Right hindlimb (tissue), 1 donor: ENCODE measurements at regions not wholly inside any gene's neighbourhood (a gene's known extent, or its start where the extent isn't known, plus 50 kb on each side); places are given as distances from the start of the nearest gene placed in this dataset.
"Not testable (repeated sequence)": the region's sequence is repeated elsewhere in the genome, so short reads cannot be mapped to it uniquely, and the experiment has no call there.

ENCODE experiments used
- DNase-seq: peaks from one replicate; pipeline ENCODE4 v3.0.0-alpha.2; 2018

DNA sequence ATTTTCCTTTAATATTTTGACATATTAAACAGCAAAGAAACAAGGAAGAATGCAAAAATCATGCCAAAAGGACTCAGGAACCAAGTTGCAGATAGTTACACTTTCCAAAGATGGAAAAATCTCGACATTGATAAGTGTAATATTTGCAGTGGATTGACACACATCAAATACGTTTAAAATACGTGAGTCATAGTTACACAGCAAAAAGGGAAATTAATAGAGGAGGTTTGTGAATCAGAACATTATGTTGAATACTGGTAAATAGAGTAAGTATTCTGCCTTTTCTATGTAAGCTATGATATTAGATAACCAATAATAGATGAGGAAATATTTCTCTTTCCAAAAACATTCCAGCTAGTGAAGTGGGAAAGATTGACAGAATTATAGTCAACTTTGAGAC is 1761.3 kb upstream of the IGFBP7 start:
- no peak for DNase-seq

DNA sequence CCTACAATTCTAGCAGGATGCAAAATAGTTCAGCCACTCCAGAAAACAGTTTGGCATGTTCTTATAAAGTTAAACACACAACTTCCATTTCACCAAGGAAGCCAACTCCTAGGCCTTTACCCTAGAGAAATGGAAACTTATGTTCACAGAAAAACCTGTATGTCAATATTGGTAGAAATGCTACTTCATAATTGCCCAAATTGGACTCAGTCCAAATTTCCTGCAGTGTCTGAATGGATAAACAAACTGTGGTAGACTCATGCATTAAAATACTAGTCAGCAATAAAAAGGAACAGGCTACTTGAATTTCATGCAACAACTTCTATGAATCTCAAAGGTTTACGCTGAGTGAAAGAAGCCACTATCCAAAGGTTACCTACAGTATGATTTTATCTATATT is 1738.8 kb upstream of the IGFBP7 start:
- DNase-seq: no peak

DNA sequence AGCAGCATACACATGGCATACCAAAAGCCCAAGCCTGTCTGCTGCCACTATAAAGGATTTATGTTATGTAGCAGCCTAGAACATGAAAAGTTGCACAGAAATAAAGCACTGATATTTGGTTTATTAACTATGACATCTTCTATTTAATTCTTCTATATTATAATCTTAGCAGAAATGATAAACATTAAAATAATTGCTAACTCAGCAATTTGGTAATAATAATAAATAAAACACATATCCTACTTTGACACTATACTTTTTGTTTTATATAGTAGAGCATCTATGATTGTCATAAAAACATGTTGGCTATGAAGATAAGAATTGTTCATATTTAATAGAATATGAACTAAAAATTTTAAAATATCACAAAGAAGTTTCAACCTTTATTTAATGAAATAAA is 1733.3 kb upstream of the IGFBP7 start:
- no peak for DNase-seq

DNA sequence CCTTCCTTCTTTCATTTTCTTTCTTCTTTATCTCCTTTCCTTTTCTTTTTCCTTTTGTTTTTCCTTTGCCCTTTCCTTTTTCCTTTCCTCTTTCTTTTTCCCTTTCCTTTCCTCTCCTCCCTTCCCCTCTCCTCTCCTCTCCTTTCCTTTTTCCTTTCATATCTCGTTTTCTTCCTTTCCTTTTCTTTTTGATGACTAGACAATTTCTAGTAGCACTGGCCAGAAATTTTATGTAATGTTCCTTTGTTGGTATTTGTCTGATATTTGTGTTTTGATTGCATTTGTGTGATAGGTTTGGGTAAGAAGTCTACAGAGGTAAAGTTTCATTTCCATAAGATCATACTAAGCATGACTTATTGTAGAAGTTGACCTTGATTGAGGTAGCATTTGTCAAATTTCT is 1722.9 kb upstream of the IGFBP7 start:
- no peak for DNase-seq

DNA sequence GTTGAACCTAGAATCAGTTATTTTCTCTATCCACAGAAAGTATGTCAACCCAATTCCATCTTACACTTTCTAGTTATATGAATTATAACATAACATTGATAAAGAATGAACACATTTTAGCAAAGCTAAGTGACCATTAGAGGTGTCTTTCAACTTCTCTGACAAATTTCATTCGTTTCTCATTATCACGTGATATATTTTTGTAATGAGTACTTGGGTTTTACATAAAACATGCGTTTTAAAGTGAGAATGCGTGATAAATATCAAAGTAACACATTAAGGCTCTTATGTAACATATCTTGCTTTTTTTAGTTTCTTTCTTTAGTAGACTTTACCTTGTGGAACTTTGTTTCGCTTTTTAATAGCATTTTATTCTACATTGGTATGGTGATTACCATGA is 1715.1 kb upstream of the IGFBP7 start:
- no peak for DNase-seq

DNA sequence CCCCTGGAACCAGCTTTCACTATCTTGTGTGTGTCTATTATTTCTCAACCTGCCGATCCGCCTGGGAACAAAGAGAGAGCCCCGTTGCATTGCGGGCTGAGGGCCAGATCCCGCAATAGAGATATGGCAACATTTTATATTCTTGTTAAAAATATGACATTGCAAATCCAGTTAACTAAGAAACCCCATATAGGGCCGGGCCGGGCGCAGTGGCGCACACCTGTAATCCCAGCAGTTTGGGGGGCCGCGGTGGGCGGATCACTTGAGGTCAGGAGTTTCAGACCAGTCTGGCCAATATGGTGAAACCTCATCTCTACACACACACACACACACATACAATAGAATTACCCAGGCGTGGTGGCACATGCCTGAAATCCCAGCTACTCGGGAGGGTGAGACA is 1708.4 kb upstream of the IGFBP7 start:
- not testable (repeated sequence) for DNase-seq

DNA sequence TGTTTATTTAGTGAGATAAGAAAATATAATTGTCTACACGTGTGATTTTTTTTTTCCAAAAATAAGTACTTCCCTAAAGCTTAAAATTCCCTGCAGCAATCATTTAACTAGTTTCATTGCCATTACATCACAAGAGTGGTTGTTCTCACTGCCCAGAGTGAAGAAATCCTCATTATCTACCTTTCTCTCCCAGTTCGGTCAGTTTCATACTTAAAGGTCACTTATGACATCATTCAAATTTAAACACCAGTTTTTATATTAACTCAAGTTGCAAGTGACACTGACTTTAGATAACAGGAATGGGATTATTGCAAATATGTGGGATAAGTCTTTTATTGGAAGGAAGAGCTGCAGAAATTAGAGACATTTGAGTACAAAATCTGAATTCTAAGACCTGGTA is 1699.8 kb upstream of the IGFBP7 start:
- DNase-seq: no peak

DNA sequence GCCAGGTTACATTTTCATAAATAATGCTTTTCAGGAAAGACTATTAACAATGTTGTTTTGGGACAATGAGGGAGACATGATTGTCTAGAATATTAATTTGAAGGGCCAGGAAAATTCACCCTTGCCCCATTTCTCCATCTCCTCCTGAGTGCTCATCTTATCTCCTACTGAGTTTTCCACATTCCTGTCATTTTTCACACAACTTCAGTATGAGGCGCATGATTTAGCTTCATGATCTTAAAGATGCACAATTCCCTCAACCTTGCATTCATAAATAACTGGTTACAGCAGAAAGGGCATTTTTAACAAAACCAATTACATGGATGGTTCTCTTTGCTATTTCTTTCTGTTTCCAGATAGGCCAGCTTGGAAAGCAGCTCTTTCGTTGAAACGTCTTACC is 1699.2 kb upstream of the IGFBP7 start:
- DNase-seq: no peak

DNA sequence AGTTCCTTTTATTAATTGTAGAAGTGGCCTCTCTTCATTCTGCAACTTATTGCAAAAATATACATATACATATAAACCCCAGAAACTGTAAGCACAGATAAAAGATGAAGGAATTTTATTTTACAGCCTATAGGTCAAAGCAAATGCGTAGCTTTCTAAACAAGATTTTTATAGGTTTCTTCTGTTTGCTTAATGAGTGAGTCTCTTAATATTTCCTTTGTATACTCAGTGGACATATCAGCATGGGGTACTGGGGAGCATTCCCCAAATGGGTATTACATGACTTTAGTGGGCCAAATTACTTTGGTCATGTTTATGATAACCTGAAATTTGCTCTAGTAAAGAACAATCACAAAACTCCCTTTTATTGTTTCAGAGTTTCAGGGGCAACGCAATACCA is 1698.6 kb upstream of the IGFBP7 start:
- no peak for DNase-seq

DNA sequence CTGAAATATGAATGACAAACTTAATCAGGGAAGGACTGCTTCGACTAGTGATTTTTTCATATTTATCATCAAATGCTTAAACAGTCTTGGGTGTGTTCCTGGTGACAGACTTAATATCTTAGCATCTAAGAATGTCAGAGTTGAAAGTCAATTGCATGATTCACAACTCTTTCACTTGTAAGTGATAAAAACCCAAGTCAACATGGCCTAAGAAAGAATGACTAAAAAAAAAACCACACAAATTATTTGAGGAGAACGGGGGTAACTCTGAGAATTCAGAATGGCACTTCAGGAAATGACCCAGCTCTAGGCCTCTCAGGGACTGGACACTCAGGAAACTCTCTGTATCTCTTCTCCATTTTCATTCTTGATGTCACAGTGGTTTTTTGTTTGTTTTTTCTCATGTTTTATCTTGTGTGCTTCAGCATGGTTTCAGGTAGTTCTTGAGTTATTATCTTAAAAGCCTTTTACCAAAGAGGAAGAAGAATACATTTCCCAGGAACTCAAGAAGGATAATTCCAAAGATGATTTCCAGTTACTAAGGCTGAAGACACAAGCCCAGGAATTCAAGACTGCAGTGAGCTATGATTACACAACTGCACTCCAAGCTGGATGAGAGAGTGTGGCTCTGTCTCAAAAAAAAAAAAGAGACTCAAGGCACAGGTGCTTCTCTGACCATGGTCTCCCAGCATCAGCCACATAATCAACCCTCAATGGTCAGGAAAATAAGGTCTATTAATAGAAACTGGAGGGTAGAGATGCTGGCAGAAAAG is 1697.8 kb upstream of the IGFBP7 start:
- no peak for DNase-seq

DNA sequence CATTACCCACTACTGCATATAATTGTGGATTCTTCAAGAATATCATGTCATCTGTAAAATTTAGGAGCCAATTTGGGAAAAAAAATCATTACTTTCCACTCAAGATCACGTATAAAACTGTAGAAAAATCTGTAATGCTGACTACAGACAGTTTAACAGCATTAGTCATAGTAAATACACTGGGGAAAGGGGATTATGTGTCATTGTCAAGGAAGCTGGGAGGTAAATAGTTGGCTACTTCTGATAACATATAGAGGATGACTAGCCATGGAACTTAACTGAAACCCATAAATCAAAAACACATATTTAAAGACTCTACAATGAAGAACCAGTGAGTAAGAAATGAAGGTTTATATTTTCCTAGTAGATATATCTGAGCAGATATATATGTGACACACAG is 1666.4 kb upstream of the IGFBP7 start:
- no peak for DNase-seq

DNA sequence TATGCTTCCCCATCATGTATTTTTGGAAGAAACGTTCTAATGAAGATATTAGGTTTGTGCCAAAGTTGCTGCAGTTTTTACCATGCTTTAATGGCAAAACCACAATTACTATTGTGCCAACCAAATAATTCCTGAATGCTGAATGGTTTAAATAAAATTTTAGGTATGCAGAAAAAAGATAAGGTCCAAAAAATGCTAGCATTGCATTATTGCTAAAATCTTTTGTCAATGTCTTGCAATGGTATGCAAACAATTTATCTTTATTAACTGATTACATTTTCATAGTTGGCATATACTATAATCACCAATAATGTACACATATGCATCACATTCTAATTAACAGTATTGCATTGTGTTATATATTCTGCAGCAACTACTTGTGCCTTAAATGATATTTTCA is 1657.4 kb upstream of the IGFBP7 start:
- DNase-seq: no peak

DNA sequence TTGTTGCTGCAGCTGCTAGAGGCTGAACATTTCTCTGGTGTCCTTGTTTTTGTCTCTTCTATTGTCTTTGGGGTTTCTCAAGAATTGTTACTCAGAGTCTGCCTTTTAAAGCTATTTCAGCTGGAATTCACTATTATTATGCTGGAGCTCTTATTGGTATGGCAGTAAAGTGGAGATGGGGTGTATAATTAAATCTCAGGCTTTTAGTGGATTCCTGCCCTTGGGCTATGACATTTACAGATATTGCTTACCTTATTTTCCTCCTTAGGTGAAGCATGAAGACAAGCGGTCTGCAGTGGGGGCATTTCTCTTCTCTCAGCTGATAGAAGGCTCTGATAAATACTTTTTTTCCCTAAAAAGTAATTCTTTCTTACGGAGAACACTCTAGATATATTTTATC is 1656.6 kb upstream of the IGFBP7 start:
- no peak for DNase-seq

DNA sequence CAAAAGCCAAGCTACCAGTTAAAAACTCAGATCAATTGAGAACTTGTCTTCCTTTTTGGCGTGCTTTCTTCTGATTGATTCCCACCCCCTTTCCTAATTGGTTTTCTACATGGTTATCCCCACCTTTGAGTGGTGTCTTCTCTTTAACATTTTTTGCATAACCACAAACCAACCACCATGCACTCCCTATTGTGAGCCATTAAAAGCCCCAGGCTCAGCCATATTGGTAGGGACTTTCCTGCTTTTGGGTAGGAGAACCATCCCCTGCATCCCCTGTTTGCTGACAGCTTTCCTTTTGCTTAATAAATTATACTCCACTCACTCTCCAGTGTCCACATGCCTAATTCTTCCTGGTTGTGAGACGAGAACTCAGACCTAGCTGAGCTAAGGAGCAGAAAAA is 1651.4 kb upstream of the IGFBP7 start:
- no peak for DNase-seq

DNA sequence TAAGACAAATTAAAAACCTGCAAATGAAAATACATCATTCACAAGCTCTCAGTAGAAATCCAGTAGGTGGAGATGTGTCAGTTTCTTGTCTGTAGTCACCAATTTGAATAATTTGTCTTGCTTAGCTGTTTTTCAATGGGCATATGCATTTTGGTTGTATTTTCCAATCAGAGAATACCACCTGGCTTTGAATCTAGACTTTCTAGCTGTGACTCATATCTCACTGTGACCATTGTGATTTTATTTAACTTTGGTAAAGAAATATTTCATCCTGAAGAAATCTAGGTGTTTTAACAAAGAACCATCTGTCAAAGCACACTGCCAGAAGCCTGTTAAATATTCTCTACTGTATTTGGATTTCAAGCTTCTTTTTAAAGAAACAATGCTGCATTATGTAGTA is 1650.6 kb upstream of the IGFBP7 start:
- DNase-seq: no peak

DNA sequence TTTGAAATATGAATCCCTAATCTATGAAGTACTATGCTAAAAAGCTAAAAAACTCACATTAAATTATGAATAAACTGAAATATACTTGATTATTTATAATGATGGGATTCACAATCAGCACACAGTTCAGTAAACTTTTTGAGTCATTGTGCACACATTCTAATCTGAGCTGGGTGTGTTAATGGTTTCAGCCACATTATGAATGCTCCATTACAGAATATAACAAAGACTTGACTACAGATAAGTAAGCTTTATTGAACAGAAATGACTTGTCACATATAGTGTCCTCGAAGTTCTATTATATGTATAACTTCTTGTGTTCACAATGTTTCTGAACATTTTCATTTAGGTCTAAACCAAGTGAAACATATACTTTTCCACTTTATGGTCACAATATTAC is 1649.9 kb upstream of the IGFBP7 start:
- no peak for DNase-seq

DNA sequence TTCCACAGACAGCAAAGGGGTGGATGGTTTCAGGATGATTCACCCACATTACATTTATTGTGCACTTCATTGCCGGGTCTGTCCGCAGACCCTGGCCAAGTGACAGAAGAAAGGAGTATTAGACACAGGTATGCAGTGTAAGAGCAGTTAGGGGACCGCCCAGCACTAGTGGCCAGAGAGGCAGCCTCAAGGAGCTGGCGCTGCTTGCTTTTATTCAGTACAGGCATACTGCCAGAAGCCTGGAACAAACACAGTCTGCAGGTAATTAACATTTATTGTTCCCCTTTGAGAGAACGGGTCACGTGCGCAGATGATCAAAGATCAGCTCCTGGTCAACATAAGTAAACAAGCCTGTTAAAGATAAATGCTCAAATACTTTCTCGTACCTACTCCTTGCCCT is 1639.0 kb upstream of the IGFBP7 start:
- no peak for DNase-seq

DNA sequence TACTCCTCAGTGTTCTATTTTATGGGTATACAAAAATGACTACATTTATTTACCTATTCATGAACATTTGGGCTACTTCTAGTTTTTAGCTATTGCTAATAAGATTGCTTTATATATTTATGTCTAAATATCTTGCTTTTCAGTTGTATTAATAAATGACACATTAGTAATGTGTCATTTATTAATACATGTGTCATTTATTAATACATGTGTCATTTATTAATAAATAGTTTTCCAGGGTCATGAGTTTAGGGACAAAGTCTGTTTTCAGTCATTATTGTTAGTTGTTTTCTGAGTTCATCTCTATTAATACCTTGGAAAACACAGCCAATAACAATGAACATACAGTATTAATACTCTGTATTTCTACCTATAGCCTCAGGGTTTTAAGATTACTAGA is 1630.7 kb upstream of the IGFBP7 start:
- DNase-seq: no peak

DNA sequence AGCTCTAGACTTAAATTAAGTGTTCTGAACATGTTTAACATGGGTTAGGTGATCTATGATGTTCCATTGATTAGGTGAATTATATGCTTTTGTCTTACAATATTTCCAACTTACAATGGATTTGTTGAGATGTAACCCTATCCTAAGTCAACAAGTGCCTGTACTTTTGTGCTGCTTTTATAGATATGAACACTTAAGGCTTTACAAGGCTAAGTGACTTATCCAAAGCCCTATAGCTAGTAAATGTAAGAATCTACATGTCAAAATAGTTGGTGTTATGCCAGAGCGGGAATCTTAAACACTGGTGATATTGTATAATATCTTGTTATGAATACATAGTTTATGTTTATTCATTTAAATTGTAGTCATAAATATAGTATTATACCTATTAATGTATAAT is 1629.1 kb upstream of the IGFBP7 start:
- DNase-seq: no peak

DNA sequence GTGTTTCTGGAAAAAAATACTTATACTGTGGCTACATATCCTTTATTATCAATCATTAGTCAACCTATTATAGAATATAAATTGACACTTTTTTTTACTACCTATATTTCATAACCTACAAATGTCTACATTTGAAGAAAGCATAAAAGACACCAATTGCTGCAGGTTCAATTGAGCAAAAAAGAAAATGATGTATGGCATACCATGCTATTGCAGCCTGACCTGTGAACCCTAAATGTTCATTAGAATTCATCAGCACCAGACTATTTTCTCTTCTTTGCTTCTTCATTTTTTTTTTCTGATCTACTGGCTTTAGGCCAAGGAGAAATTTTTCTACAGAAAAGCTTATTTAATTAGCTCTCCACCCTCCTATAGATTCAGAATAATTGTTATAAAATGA is 1628.2 kb upstream of the IGFBP7 start:
- DNase-seq: no peak

DNA sequence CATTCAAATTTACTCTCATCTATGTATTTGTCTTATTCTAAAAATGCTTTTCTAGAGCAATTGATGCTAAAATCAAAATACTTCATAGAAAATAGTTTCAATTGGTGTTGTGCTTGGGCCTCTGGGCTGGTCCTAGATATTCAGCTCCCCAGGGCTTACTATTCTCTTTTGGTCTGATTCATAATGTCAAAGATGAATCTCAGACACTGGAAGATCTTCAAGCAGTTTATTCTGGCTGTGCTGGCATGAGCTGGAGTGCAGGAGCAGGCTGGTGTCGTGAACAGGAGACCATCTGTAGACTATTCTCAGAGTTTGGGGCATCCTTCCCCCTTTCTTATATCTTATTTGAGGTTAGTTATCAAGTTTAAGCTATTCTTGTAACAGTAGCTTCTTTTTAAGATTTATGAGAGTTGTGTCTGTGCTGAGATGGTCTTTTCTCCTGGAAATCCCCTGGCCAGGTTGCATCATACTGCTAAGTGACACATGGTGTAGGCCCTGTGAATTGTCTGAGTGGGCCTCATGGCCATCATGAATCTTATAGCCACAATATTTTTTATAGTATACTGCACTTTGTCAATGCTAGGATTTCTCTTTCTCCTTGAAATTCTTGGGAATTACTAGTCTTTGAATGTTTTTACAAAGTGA is 1624.0 kb upstream of the IGFBP7 start:
- DNase-seq: no peak

DNA sequence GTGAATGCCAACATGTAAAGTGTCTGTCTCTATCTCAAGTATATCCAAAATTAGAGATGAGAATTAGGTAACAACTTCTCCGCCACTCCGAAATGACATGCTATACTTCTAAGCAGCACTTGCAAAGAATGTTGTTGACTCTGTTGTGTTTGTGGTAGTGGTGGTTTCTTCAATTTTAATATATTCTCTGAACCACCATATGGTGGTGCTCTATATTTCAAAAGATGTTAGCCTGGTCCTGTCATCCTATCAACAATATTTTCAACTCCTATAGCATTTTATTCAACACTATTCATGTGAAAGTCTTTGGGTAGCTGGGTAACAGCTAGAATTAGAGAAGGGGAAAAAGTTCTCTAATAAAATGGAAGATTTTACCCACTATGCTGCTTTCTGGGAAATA is 1622.8 kb upstream of the IGFBP7 start:
- no peak for DNase-seq

DNA sequence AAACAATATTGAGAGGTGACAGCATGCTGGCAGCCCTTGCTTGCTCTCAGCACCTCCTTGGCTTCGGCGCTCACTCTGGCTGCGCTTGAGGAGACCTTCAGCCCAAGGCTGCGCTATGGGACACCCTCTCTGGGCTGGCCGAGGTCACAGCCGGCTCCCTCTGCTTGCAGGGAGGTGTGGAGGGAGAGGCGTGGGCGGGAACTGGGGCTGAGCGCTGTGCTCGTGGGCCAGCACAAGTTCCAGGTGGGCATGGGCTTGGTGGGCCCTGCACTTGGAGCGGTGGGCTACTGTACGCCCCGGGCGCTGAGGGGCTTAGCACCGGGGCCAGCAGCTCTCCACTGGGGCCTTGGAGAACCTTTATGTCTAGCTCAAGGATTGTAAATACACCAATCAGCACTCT is 1613.8 kb upstream of the IGFBP7 start:
- no peak for DNase-seq

DNA sequence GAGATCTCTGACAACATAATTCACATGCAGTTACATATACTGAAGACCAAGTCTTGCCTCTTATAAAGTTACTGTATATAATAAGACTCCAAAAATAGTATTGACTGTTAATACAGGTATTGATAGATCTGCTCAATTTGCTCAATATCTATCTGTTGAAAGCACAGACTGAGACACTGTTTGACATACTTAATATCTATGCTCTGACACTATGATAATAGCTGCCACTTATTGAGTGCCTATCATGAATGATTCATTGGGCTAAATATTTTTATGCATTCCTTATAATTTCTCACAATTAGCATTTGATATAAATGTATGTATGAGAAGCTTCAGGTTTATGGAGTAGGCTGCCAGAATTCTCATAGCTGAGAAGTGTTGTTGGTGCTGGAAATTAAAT is 1600.9 kb upstream of the IGFBP7 start:
- DNase-seq: no peak

DNA sequence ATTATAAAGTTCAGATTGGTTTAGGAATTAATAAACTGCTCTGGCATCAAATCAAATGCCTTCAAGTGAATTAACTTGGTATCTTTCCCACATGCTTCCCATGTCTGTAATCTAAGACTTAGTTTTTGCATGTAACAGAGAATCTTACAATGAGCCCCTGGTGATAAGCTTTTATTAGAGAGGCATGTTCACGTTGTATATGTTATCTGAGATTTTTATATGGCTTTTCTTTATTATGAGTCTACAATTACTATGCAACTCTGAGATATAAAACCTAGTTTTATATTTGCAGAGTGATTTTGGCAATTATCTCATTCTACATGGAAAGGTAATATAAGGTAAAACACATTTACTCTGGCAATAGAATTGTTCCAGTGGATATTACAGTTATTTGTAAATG is 1578.4 kb upstream of the IGFBP7 start:
- DNase-seq: no peak
